ENCODE measurements at regions not wholly inside any gene's neighbourhood (a gene's known extent, or its start where the extent isn't known, plus 50 kb on each side); places are given as distances from the start of the nearest gene placed in this dataset.

DNA sequence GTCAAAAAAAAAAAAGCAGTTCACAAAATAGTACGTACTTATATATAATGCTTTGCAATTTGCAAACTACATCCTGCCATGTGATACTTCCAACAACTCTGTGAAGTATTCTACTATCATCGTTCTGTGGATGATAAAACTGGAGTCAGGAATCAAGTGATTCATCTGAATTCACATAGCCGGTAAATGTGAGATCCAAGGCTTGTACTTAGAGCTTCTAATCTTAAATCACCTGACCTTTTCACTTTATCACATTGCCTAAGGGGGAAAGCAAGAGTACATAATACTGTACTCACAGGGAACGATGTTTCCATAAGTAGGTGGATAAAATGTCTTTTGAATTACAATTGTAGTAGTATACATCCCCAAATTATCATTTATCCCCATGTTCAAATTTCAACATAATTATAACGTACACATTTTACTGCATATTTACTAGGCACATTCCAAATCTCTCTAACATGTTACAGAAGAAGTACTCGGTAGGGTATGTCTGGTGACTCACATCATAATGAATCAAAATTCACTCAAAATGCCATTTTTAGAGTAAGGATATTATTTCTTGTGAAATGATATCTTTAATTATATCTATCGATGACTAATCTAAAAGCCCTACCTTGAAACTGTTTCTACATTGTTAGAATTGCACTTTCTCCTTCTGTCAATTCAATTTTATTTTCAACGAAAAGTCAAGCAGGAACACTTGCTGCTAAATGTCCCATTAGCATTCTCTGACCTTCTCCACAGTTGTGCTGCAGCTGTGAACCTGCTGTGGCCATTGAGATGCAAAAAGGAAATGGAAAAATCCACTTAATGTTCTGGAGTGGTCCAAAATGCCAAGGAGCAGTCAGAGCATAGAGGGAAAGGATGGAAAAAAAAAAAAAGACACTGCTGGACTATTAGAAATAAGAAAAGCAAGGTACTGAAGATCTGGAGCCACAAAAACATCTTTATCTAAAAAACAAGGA is 78.9 kb downstream of the OR2K2 start:
- H3K9me2 ChIP-seq (ENCODE audit: insufficient read depth), result no peaks in the 10 kb centered on the region
- no peaks in the 10 kb centered on the region for H4K20me1 ChIP-seq (ENCODE audit: insufficient read depth)
- CTCF ChIA-PET, result no interaction called here
- no peaks in the 10 kb centered on the region for H3K27me3 ChIP-seq (ENCODE audit: insufficient read depth, low read length)
- H3K27ac ChIP-seq (ENCODE audit: low read depth, low read length), result no peak overlapping the region
- no peak for ATAC-seq
- intact Hi-C loops (cut with micrococcal nuclease), result no loop called here
- no peak overlapping the region for H2AFZ ChIP-seq (ENCODE audit: low read depth, low read length, poor library complexity, severe bottlenecking)
- H3K36me3 ChIP-seq (ENCODE audit: control insufficient read depth in 1 of 2, insufficient read depth in 2 of 2, low read length in 2 of 2), result no peaks in the 10 kb centered on the region
- POLR2A ChIA-PET, result no interaction called here
- no peak overlapping the region for H3K4me2 ChIP-seq (ENCODE audit: low read length)
- BruUV-seq (replicated peaks), result no TSS peak
- no peak for TF ChIP-seq EZH2phosphoT487 (IDR thresholded peaks at IDR 0.05; ENCODE audit: borderline replicate concordance)
- TF ChIP-seq, protein P1, sequence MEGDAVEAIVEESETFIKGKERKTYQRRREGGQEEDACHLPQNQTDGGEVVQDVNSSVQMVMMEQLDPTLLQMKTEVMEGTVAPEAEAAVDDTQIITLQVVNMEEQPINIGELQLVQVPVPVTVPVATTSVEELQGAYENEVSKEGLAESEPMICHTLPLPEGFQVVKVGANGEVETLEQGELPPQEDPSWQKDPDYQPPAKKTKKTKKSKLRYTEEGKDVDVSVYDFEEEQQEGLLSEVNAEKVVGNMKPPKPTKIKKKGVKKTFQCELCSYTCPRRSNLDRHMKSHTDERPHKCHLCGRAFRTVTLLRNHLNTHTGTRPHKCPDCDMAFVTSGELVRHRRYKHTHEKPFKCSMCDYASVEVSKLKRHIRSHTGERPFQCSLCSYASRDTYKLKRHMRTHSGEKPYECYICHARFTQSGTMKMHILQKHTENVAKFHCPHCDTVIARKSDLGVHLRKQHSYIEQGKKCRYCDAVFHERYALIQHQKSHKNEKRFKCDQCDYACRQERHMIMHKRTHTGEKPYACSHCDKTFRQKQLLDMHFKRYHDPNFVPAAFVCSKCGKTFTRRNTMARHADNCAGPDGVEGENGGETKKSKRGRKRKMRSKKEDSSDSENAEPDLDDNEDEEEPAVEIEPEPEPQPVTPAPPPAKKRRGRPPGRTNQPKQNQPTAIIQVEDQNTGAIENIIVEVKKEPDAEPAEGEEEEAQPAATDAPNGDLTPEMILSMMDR (IDR thresholded peaks at IDR 0.05 in 2 of 3, conservative IDR thresholded peaks at IDR 0.05 in 1 of 3; ENCODE audit: borderline replicate concordance in 1 of 3, insufficient read depth in 1 of 3, low read depth in 2 of 3, low read length in 2 of 3), result no peak
- H3K4me3 ChIP-seq (replicated peaks in 1 of 2; ENCODE audit: low read depth in 1 of 2, low read length in 2 of 2), result no peak overlapping the region
- H3K4me1 ChIP-seq (ENCODE audit: control insufficient read depth in 1 of 2, insufficient read depth in 2 of 2, low read length in 2 of 2), result no peaks in the 10 kb centered on the region
- H3K9me3 ChIP-seq (ENCODE audit: control insufficient read depth in 1 of 2, insufficient read depth in 1 of 2, low read depth in 1 of 2, low read length in 2 of 2), result no peaks in the 10 kb centered on the region
- no peak for DNase-seq (ENCODE audit: low read depth, low spot score)
- H3K79me2 ChIP-seq (ENCODE audit: insufficient read depth, low read length), result no peaks in the 10 kb centered on the region
- H3K9ac ChIP-seq (ENCODE audit: low read length), result no peak overlapping the region
- RAD21 ChIA-PET (ENCODE audit: low non-redundant PET in 1 of 2, low total read pairs in 2 of 2, uncharacterized antibody in 2 of 2, unreplicated experiment in 2 of 2), result no interaction called here

DNA sequence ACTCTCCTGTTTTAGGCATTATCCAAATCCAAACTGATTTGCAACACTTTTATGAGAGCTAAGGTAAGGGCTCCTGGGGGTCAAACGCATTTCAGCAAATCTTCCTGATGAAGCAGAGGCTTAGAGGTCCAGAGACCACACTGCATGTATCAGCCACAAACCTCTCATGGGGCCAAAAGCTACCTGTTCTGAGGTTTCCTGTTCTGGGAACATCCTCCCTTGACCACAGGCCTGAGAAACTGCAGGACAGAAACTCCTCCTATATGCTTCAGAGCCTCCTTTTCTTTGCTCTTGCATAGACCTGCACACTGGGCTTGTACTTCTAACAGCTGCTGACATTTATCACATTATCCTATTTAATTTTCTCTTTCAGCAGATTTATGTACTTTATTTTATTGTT is 92.6 kb downstream of the OR2K2 start:
- H3K4me1 ChIP-seq (ENCODE audit: control insufficient read depth in 1 of 2, insufficient read depth in 2 of 2, low read length in 2 of 2), result peaks cover 0 to 4% of the 10 kb centered on the region in 2 experiments; a peak in 2 of 4 replicates
- no peak overlapping the region for H2AFZ ChIP-seq (ENCODE audit: low read depth, low read length, poor library complexity, severe bottlenecking)
- no peak overlapping the region for H3K4me2 ChIP-seq (ENCODE audit: low read length)
- RAD21 ChIA-PET (ENCODE audit: low non-redundant PET in 1 of 2, low total read pairs in 2 of 2, uncharacterized antibody in 2 of 2, unreplicated experiment in 2 of 2), result no interaction called here
- no peak overlapping the region for H3K27ac ChIP-seq (ENCODE audit: low read depth, low read length)
- H3K36me3 ChIP-seq (ENCODE audit: control insufficient read depth in 1 of 2, insufficient read depth in 2 of 2, low read length in 2 of 2), result no peaks in the 10 kb centered on the region
- no TSS peak for BruUV-seq (replicated peaks)
- no peaks in the 10 kb centered on the region for H3K9me3 ChIP-seq (ENCODE audit: control insufficient read depth in 1 of 2, insufficient read depth in 1 of 2, low read depth in 1 of 2, low read length in 2 of 2)
- no peak for ATAC-seq
- H3K9me2 ChIP-seq (ENCODE audit: insufficient read depth), result no peaks in the 10 kb centered on the region
- no peaks in the 10 kb centered on the region for H3K27me3 ChIP-seq (ENCODE audit: insufficient read depth, low read length)
- no peak overlapping the region for H3K9ac ChIP-seq (ENCODE audit: low read length)
- no peak for DNase-seq (ENCODE audit: low read depth, low spot score)
- CTCF ChIA-PET, result no interaction called here
- intact Hi-C loops (cut with micrococcal nuclease), result no loop called here
- no peak overlapping the region for H3K4me3 ChIP-seq (replicated peaks in 1 of 2; ENCODE audit: low read depth in 1 of 2, low read length in 2 of 2)
- POLR2A ChIA-PET, result no interaction called here
- no peaks in the 10 kb centered on the region; the same call in 1 of the 2 replicates for H4K20me1 ChIP-seq (ENCODE audit: insufficient read depth)
- H3K79me2 ChIP-seq (ENCODE audit: insufficient read depth, low read length), result no peaks in the 10 kb centered on the region
- no peak for TF ChIP-seq ZFX (IDR thresholded peaks at IDR 0.05)
- TF ChIP-seq ZNF274 (IDR thresholded peaks at IDR 0.05; ENCODE audit: low read depth, low read length), result no peak
- no peak for TF ChIP-seq CBX3 (IDR thresholded peaks at IDR 0.05; ENCODE audit: low read depth)
- no peak for TF ChIP-seq RAD21 (IDR thresholded peaks at IDR 0.05; ENCODE audit: low read depth)
- TF ChIP-seq, protein P2, sequence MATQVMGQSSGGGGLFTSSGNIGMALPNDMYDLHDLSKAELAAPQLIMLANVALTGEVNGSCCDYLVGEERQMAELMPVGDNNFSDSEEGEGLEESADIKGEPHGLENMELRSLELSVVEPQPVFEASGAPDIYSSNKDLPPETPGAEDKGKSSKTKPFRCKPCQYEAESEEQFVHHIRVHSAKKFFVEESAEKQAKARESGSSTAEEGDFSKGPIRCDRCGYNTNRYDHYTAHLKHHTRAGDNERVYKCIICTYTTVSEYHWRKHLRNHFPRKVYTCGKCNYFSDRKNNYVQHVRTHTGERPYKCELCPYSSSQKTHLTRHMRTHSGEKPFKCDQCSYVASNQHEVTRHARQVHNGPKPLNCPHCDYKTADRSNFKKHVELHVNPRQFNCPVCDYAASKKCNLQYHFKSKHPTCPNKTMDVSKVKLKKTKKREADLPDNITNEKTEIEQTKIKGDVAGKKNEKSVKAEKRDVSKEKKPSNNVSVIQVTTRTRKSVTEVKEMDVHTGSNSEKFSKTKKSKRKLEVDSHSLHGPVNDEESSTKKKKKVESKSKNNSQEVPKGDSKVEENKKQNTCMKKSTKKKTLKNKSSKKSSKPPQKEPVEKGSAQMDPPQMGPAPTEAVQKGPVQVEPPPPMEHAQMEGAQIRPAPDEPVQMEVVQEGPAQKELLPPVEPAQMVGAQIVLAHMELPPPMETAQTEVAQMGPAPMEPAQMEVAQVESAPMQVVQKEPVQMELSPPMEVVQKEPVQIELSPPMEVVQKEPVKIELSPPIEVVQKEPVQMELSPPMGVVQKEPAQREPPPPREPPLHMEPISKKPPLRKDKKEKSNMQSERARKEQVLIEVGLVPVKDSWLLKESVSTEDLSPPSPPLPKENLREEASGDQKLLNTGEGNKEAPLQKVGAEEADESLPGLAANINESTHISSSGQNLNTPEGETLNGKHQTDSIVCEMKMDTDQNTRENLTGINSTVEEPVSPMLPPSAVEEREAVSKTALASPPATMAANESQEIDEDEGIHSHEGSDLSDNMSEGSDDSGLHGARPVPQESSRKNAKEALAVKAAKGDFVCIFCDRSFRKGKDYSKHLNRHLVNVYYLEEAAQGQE (IDR thresholded peaks at IDR 0.05; ENCODE audit: low read depth), result no peak
- TF ChIP-seq, protein P3, sequence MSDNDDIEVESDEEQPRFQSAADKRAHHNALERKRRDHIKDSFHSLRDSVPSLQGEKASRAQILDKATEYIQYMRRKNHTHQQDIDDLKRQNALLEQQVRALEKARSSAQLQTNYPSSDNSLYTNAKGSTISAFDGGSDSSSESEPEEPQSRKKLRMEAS (IDR thresholded peaks at IDR 0.05), result no peak
- TF ChIP-seq, protein P4, sequence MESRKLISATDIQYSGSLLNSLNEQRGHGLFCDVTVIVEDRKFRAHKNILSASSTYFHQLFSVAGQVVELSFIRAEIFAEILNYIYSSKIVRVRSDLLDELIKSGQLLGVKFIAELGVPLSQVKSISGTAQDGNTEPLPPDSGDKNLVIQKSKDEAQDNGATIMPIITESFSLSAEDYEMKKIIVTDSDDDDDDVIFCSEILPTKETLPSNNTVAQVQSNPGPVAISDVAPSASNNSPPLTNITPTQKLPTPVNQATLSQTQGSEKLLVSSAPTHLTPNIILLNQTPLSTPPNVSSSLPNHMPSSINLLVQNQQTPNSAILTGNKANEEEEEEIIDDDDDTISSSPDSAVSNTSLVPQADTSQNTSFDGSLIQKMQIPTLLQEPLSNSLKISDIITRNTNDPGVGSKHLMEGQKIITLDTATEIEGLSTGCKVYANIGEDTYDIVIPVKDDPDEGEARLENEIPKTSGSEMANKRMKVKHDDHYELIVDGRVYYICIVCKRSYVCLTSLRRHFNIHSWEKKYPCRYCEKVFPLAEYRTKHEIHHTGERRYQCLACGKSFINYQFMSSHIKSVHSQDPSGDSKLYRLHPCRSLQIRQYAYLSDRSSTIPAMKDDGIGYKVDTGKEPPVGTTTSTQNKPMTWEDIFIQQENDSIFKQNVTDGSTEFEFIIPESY (IDR thresholded peaks at IDR 0.05; ENCODE audit: extremely low read depth, insufficient replicate concordance, low read length), result no peak

Measured in HCT116 (cell line).